ENCODE measurements at regions not wholly inside any gene's neighbourhood (a gene's known extent, or its start where the extent isn't known, plus 50 kb on each side); places are given as distances from the start of the nearest gene placed in this dataset.

GRCh38 chr4:38313999-38314561 is 349.9 kb upstream of the KLF3 start:
- no peak for TF ChIP-seq ZNF324 (CRISPR knock-in tag; IDR thresholded peaks at IDR 0.05)
- no peak for TF ChIP-seq CEBPB (tag; IDR thresholded peaks at IDR 0.05)
- no peak for TF ChIP-seq TBP (optimal IDR thresholded peaks at IDR 0.05; ENCODE audit: low read depth, low read length)
- no peak for TF ChIP-seq EP300 (IDR thresholded peaks at IDR 0.05; ENCODE audit: low read length)
- TF ChIP-seq DPF2 (IDR thresholded peaks at IDR 0.05), result no peak
- TF ChIP-seq MTA1 (IDR thresholded peaks at IDR 0.05; ENCODE audit: borderline replicate concordance), result no peak
- no peak for TF ChIP-seq ZNF184 (CRISPR knock-in tag; IDR thresholded peaks at IDR 0.05)
- TF ChIP-seq PCBP1 (IDR thresholded peaks at IDR 0.05; ENCODE audit: low read depth, low read length, poor library complexity, severe bottlenecking), result no peak

Measured in K562 (cell line).